Right cardiac atrium (tissue), 5 donors: ENCODE measurements at regions not wholly inside any gene's neighbourhood (a gene's known extent, or its start where the extent isn't known, plus 50 kb on each side); places are given as distances from the start of the nearest gene placed in this dataset.

Experiments
- ATAC-seq, 2 donors: fragments of 200-7000 bp; cut with Tn5 transposase; one replicate each; pipeline versions ENCODE4 v1.8.0 to v1.9.1; 2020; ENCODE audit warnings: moderate library complexity in 2 of 2, mild to moderate bottlenecking in 1 of 2
- DNase-seq, 3 donors: peaks; one replicate each; pipeline ENCODE4 v3.0.0-alpha.2; 2020
- H3K27ac ChIP-seq: one replicate; pipeline ENCODE4 v1.5.1; 2013; ENCODE audit warnings: mild to moderate bottlenecking, low read length, control low read depth, moderate library complexity
- H3K27me3 ChIP-seq: one replicate; pipeline ENCODE4 v1.6.1; 2013; ENCODE audit not compliant: control insufficient read depth, insufficient read depth
- H3K4me1 ChIP-seq: one replicate; pipeline ENCODE4 v1.6.1; 2013; ENCODE audit warnings: low read length; ENCODE audit not compliant: control insufficient read depth, insufficient read depth
- H3K4me3 ChIP-seq: one replicate; pipeline ENCODE4 v1.5.1; 2013; ENCODE audit warnings: low read length, control low read depth
- H3K9me3 ChIP-seq: one replicate; pipeline ENCODE4 v1.6.1; 2013; ENCODE audit warnings: low read length; ENCODE audit not compliant: control insufficient read depth
- WGBS: extraction: QIAGEN DNeasy Blood & Tissue Kit; methylation state at CpG from one replicate; pipeline ENCODE4 v1.1.7; 2013; 5-methylcytosine and 5-hydroxymethylcytosine counted together
- intact Hi-C, 4 donors: fragments of 100-400 bp; cut with DNase I; formaldehyde crosslinking; loops; one replicate each; pipeline versions ENCODE4 v1.11.0 to v1.14.0; 2022 to 2023
- donor health status: healthy with polysubstance abuse.
- donor health status: DM: no; HTN: yes; CAD: no.
- donor health status: DM: no; HTN: no; CAD: no.
- donor health status: DM: no; HTN: yes; CAD: no; lungs with severe emphysema.
- donor health status: DM: yes; HTN: yes; CAD: no.

GRCh38 chr2:16019617-16020351 is 79.4 kb downstream of the MYCN start:
- Histone ChIP-seq H3K27ac (no peak overlapping the region), H3K4me3 (no peak overlapping the region), H3K4me1 (no peaks in the 10 kb centered on the region), H3K9me3 (no peaks in the 10 kb centered on the region), H3K27me3 (no peaks in the 10 kb centered on the region)
- no peak for ATAC-seq
- WGBS, result 88% methylated on average over 4 of the region's 4 CpGs
- intact Hi-C loops, result no loop called here
- no peak for DNase-seq

- intact Hi-C loops, result no loop called here
- no peak for ATAC-seq
- Histone ChIP-seq H3K27ac (no peak overlapping the region), H3K9me3 (no peaks in the 10 kb centered on the region), H3K4me3 (no peak overlapping the region), H3K27me3 (no peaks in the 10 kb centered on the region), H3K4me1 (no peaks in the 10 kb centered on the region)
- DNase-seq, result no peak
- 82% methylated on average over 6 of the region's 6 CpGs for WGBS
Observed at GRCh38 chr2:16019060-16019480, 78.7 kb downstream of the MYCN start.

- Histone ChIP-seq H3K4me1 (no peaks in the 10 kb centered on the region), H3K4me3 (no peak overlapping the region), H3K27ac (no peak overlapping the region), H3K27me3 (no peaks in the 10 kb centered on the region), H3K9me3 (no peaks in the 10 kb centered on the region)
- ATAC-seq (no peak), DNase-seq (no peak)
- intact Hi-C loops, result no loop called here
- WGBS, result 89% methylated on average over 13 of the region's 13 CpGs
Observed at GRCh38 chr2:16018277-16019059, 78.1 kb downstream of the MYCN start.

- no peak overlapping the region for H3K27ac ChIP-seq
- no peaks in the 10 kb centered on the region for H3K9me3 ChIP-seq
- ATAC-seq (no peak), DNase-seq (no peak)
- H3K4me3 ChIP-seq, result no peak overlapping the region
- no peaks in the 10 kb centered on the region for H3K4me1 ChIP-seq
- intact Hi-C loops, result no loop called here
- 98% methylated on average over 1 of the region's 1 CpG for WGBS
- no peaks in the 10 kb centered on the region for H3K27me3 ChIP-seq
Observed at GRCh38 chr2:16016282-16016681, 75.9 kb downstream of the MYCN start.

- intact Hi-C loops, result no loop called here
- Histone ChIP-seq H3K27me3 (no peaks in the 10 kb centered on the region), H3K4me1 (no peaks in the 10 kb centered on the region), H3K9me3 (no peaks in the 10 kb centered on the region), H3K27ac (no peak overlapping the region), H3K4me3 (no peak overlapping the region)
- no peak for ATAC-seq
- no peak for DNase-seq
- 47% methylated on average over 2 of the region's 2 CpGs for WGBS
Observed at GRCh38 chr2:16015903-16016265, 75.5 kb downstream of the MYCN start.

GRCh38 chr2:16015210-16015902 is 75.0 kb downstream of the MYCN start:
- ATAC-seq, result peak; percentile 12 to 17
- WGBS, result 66% methylated on average over 15 of the region's 15 CpGs
- no peaks in the 10 kb centered on the region for H3K27me3 ChIP-seq

GRCh38 chr2:16014802-16015201 is 74.5 kb downstream of the MYCN start:
- intact Hi-C loops, result no loop called here
- Histone ChIP-seq H3K27ac (no peak overlapping the region), H3K4me3 (no peak overlapping the region), H3K4me1 (no peaks in the 10 kb centered on the region), H3K27me3 (no peaks in the 10 kb centered on the region), H3K9me3 (no peaks in the 10 kb centered on the region)
- 86% methylated on average over 3 of the region's 3 CpGs for WGBS
- DNase-seq (no peak), ATAC-seq (no peak)

More at GRCh38 chr2:16015210-16015902, 75.0 kb downstream of the MYCN start:
- intact Hi-C loops, result no loop called here
- DNase-seq, result no peak
- Histone ChIP-seq H3K27ac (no peak overlapping the region), H3K4me3 (no peak overlapping the region), H3K4me1 (no peaks in the 10 kb centered on the region), H3K9me3 (no peaks in the 10 kb centered on the region)

- Histone ChIP-seq H3K4me3 (no peak overlapping the region), H3K4me1 (no peaks in the 10 kb centered on the region), H3K9me3 (no peaks in the 10 kb centered on the region), H3K27me3 (no peaks in the 10 kb centered on the region), H3K27ac (no peak overlapping the region)
- peak; percentile 80 to 88 for ATAC-seq
- DNase-seq, result peak; percentile 32 to 72 (median 72)
- 17% methylated on average over 32 of the region's 32 CpGs for WGBS
- intact Hi-C loops, result no loop called here
Observed at GRCh38 chr2:16014041-16014787, 73.9 kb downstream of the MYCN start.

- Histone ChIP-seq H3K27ac (no peak overlapping the region), H3K4me3 (no peak overlapping the region), H3K4me1 (no peaks in the 10 kb centered on the region), H3K9me3 (no peaks in the 10 kb centered on the region), H3K27me3 (no peaks in the 10 kb centered on the region)
- no peak for DNase-seq
- WGBS, result 20% methylated on average over 20 of the region's 20 CpGs
- intact Hi-C loops, result no loop called here
- ATAC-seq, result no peak
Observed at GRCh38 chr2:16013359-16013911, 73.1 kb downstream of the MYCN start.

GRCh38 chr2:16012626-16013358 is 72.4 kb downstream of the MYCN start:
- ATAC-seq (no peak), DNase-seq (no peak)
- no peak overlapping the region for H3K27ac ChIP-seq
- no peaks in the 10 kb centered on the region for H3K9me3 ChIP-seq
- 32% methylated on average over 19 of the region's 19 CpGs for WGBS
- no peaks in the 10 kb centered on the region for H3K27me3 ChIP-seq
- no peaks in the 10 kb centered on the region for H3K4me1 ChIP-seq
- intact Hi-C loops, result no loop called here
- no peak overlapping the region for H3K4me3 ChIP-seq
